A673 (cell line): ENCODE measurements at regions not wholly inside any gene's neighbourhood (a gene's known extent, or its start where the extent isn't known, plus 50 kb on each side); places are given as distances from the start of the nearest gene placed in this dataset.

Source experiments
- BruUV-seq: library from RNA; stranded (reverse); fragments of 400-500 nt; replicated peaks from 2 replicates; lab custom pipeline; 2021; lab: Mats Ljungman, UMichigan
- CTCF ChIA-PET: fragments of 300-600 bp; sonication (Branson Sonifier 250); formaldehyde crosslinking; loops from one replicate; lab custom pipeline; 2022; ENCODE audit warnings: antibody characterized with exemption; lab: Charles Lee
- POLR2A ChIA-PET: fragments of 300-600 bp; sonication (Branson Sonifier 250); formaldehyde crosslinking; loops from one replicate; lab custom pipeline; 2022; ENCODE audit warnings: antibody characterized with exemption; ENCODE audit not compliant: low non-redundant PET; lab: Charles Lee
- DNase-seq: peaks from one replicate; pipeline ENCODE4 v3.0.0-alpha.2; 2015; ENCODE audit warnings: low spot score
- H3K27ac ChIP-seq: fragments of 200-600 bp; sonication (generic); 2 replicates; pipeline ENCODE4 v1.5.1; 2016; ENCODE audit warnings: mixed run types, low read depth, mild to moderate bottlenecking, mixed read lengths, antibody characterized with exemption, low read length; ENCODE audit not compliant: poor library complexity, severe bottlenecking
- H3K27me3 ChIP-seq: fragments of 200-600 bp; sonication (generic); replicated peaks from 2 replicates; pipeline ENCODE4 v1.6.1; 2017; ENCODE audit warnings: mixed run types, low read depth, mild to moderate bottlenecking, mixed read lengths, antibody characterized with exemption, low read length; ENCODE audit not compliant: insufficient read depth, poor library complexity
- H3K36me3 ChIP-seq: fragments of 200-600 bp; sonication (generic); 2 replicates; pipeline ENCODE4 v1.6.1; 2016; ENCODE audit warnings: mixed run types, mild to moderate bottlenecking, mixed read lengths, antibody characterized with exemption, low read length; ENCODE audit not compliant: insufficient read depth, poor library complexity, severe bottlenecking
- H3K4me1 ChIP-seq: fragments of 200-600 bp; sonication (generic); 2 replicates; pipeline ENCODE4 v1.6.1; 2017; ENCODE audit warnings: mixed run types, mild to moderate bottlenecking, mixed read lengths, antibody characterized with exemption, low read length; ENCODE audit not compliant: insufficient read depth, poor library complexity, severe bottlenecking
- H3K4me3 ChIP-seq: fragments of 200-600 bp; sonication (generic); 2 replicates; pipeline ENCODE4 v1.5.1; 2016; ENCODE audit warnings: low read depth, mixed run types, mild to moderate bottlenecking, mixed read lengths, low read length; ENCODE audit not compliant: poor library complexity, severe bottlenecking
- H3K9me3 ChIP-seq: fragments of 200-600 bp; sonication (generic); 2 replicates; pipeline ENCODE4 v1.6.1; 2016; ENCODE audit warnings: mixed run types, low read depth, mild to moderate bottlenecking, mixed read lengths, antibody characterized with exemption, low read length; ENCODE audit not compliant: poor library complexity, severe bottlenecking
- CTCF ChIP-seq: fragments of 300-800, 200-600 bp; sonication (generic); conservative IDR thresholded peaks from 2 replicates; pipeline ENCODE4 v1.5.1; 2017; ENCODE audit warnings: low read depth, mild to moderate bottlenecking, antibody characterized with exemption, low read length, moderate library complexity, mixed read lengths
- EZH2 ChIP-seq: fragments of 200-600 bp; sonication (generic); IDR thresholded peaks from 2 replicates; pipeline ENCODE4 v1.6.1; 2017; ENCODE audit warnings: borderline replicate concordance, low read depth, mild to moderate bottlenecking, mixed read lengths, antibody characterized with exemption, low read length; ENCODE audit not compliant: poor library complexity, severe bottlenecking
- intact Hi-C: fragments of 100-400 bp; cut with micrococcal nuclease; formaldehyde crosslinking; loops from one replicate; pipeline ENCODE4 v1.10.0; 2022; ENCODE audit not compliant: unreplicated experiment

- ChIA-PET POLR2A (no interaction called here), CTCF (no interaction called here)
- Histone ChIP-seq H3K4me3 (no peak overlapping the region), H3K27me3 (no peaks in the 10 kb centered on the region), H3K36me3 (no peaks in the 10 kb centered on the region), H3K4me1 (no peaks in the 10 kb centered on the region), H3K27ac (no peak overlapping the region), H3K9me3 (no peaks in the 10 kb centered on the region)
- no peak for TF ChIP-seq EZH2
- no peak for TF ChIP-seq CTCF
- intact Hi-C loops = no loop called here
- DNase-seq = no peak
- no TSS peak for BruUV-seq
These were observed 399.1 kb upstream of the PIK3R1 start for GRCh38 chr5:67816456-67816855.

DNA sequence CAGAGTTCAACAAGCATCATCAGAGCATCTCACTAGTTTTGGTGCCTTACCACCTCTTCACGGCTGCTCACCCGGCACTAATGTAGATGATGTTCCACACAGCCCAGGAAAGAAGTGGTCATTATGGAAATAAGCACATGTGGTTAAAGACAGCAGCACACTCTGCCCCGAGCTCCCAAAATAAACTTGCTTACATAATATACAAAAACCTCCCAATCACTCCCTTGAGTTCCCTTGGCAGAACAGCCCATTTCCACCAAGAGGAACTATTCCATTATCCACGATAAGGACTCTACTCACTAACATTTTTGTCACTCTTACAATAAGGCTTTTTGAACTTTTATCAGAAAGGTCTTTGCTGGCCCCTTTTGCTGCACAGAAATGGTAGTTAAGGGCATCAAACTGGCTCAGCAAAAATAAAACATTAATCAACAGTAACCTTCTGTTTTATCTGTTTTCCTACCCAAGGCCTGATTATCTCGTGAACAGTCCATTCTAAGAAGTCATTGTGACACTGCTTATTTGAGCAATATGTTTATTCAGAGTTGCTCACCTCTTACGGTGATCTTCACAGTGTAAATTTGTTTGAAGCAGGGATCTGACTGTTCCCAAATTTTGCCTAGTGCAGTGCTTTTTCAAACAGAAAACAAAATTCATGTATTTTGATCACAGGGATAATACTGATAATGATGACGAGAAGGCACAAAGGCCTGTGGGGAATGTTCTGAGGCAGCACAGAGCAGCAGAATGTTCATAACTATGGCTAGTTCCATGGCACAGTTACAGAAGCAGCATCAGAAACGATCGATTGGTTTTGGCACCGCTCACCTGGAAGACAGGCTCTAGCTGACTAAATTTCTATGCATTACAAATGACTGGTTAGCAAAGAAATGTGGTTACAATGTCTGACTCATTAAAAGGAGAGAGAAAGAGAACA, 399.8 kb upstream of the PIK3R1 start:
- no peaks in the 10 kb centered on the region for H3K27me3 ChIP-seq
- ChIA-PET CTCF (no interaction called here), POLR2A (no interaction called here)
- DNase-seq = no peak
- no peak for TF ChIP-seq CTCF
- no peak for TF ChIP-seq EZH2
- no peak overlapping the region for H3K27ac ChIP-seq
- H3K9me3 ChIP-seq = no peaks in the 10 kb centered on the region
- H3K36me3 ChIP-seq = no peaks in the 10 kb centered on the region
- intact Hi-C loops = no loop called here
- H3K4me1 ChIP-seq = no peaks in the 10 kb centered on the region
- no peak overlapping the region for H3K4me3 ChIP-seq
- BruUV-seq = no TSS peak

DNA sequence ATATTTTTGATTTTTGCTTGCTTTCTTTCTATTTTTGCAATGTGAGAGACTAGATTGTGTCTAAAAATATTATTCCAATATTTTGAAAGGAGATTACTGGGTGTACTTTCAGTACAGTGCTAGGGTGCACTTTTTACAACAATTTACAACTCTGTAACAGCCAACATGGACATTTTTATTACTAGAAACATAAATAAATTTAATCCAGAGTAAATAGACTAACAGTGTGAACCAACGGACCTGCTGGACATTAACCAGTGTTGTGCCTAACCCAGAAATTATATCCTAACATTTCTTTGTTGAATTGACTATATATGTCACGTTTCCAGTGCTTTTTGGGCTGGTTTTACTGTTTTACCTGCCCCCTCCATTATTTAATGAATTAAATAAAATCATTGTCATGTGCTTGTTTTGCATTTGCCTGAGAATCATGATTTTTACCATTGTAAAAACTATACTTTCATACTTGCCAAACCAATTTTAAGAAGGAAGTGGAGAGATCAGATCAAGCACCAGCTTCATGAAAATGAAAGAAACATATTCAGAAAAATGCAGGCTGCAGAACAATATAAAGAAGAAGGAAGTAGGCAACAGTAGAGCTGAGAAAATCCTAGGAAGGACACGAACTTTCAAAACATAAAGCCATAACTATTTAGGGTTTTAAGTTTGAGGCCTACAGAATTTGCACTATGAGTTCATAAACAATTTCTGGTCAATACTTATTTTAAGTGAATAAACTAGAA, 400.8 kb upstream of the PIK3R1 start:
- no peaks in the 10 kb centered on the region for H3K36me3 ChIP-seq
- intact Hi-C loops = no loop called here
- CTCF ChIA-PET = no interaction called here
- no peak for DNase-seq
- TF ChIP-seq EZH2 (no peak), CTCF (no peak)
- H3K27me3 ChIP-seq = no peaks in the 10 kb centered on the region
- BruUV-seq = no TSS peak
- POLR2A ChIA-PET = no interaction called here
- H3K27ac ChIP-seq = no peak overlapping the region
- H3K9me3 ChIP-seq = no peaks in the 10 kb centered on the region
- no peak overlapping the region for H3K4me3 ChIP-seq
- no peaks in the 10 kb centered on the region for H3K4me1 ChIP-seq
